Spleen (tissue), 11 donors: ENCODE measurements at regions not wholly inside any gene's neighbourhood (a gene's known extent, or its start where the extent isn't known, plus 50 kb on each side); places are given as distances from the start of the nearest gene placed in this dataset.
A peak's percentile ranks its signal among the peaks of the same experiment; 100 is the strongest.

Experiments used
- DNase-seq: peaks from one replicate; pipeline ENCODE4 v3.0.0-alpha.2; 2020
- H3K27ac ChIP-seq, 8 donors: fragments of 200-600 bp; sonication (generic) in 7 of 8; 1 replicate in 4 of 8; 2 replicates in 4 of 8; pipeline versions ENCODE4 v1.5.0 to v1.8.0; 2016 to 2021; ENCODE audit warnings: inconsistent platforms in 4 of 8, mild to moderate bottlenecking in 4 of 8, moderate library complexity in 1 of 8
- H3K27me3 ChIP-seq, 7 donors: fragments of 200-600 bp; sonication (generic) in 6 of 7; replicated peaks in 1 of 7; 1 replicate in 4 of 7; 2 replicates in 3 of 7; pipeline versions ENCODE4 v1.5.0 to v1.8.0; 2016 to 2021; ENCODE audit warnings: inconsistent platforms in 3 of 7, mild to moderate bottlenecking in 1 of 7
- H3K36me3 ChIP-seq, 6 donors: fragments of 200-600 bp; sonication (generic) in 5 of 6; 1 replicate in 4 of 6; 2 replicates in 2 of 6; pipeline versions ENCODE4 v1.5.0 to v1.8.0; 2016 to 2021; ENCODE audit warnings: inconsistent platforms in 2 of 6
- H3K4me1 ChIP-seq, 6 donors: fragments of 200-600 bp; sonication (generic) in 5 of 6; 1 replicate in 3 of 6; 2 replicates in 3 of 6; pipeline versions ENCODE4 v1.5.0 to v1.8.0; 2016 to 2021; ENCODE audit warnings: inconsistent platforms in 3 of 6
- H3K4me3 ChIP-seq, 8 donors: fragments of 200-600 bp; sonication (generic) in 7 of 8; 1 replicate in 4 of 8; 2 replicates in 4 of 8; pipeline versions ENCODE4 v1.5.0 to v1.8.0; 2016 to 2021; ENCODE audit warnings: inconsistent platforms in 4 of 8, mild to moderate bottlenecking in 4 of 8, moderate library complexity in 2 of 8
- H3K9me3 ChIP-seq, 8 donors: fragments of 200-600 bp; sonication (generic) in 7 of 8; 1 replicate in 4 of 8; 2 replicates in 4 of 8; pipeline versions ENCODE4 v1.5.0 to v1.8.0; 2016 to 2021; ENCODE audit warnings: inconsistent platforms in 4 of 8
- CTCF ChIP-seq, 11 experiments: fragments of 200-600 bp in 7 of 11; fragments of 450-650 bp in 4 of 11; sonication (generic) in 4 of 11; IDR thresholded peaks in 8 of 11; conservative IDR thresholded peaks in 3 of 11; 1 replicate in 7 of 11; 2 replicates in 4 of 11; pipeline versions ENCODE4 v1.4.0 to v1.8.0; 2016 to 2021; ENCODE audit warnings: antibody characterized with exemption in 11 of 11, inconsistent platforms in 4 of 11, mild to moderate bottlenecking in 1 of 11
- POLR2A ChIP-seq, 3 donors: fragments of 450-650 bp; IDR thresholded peaks; one replicate each; pipeline ENCODE4 v1.5.1; 2017; ENCODE audit warnings: antibody characterized with exemption in 3 of 3, mild to moderate bottlenecking in 1 of 3
- POLR2AphosphoS5 ChIP-seq, 3 donors: sonication (generic); formaldehyde crosslinking; IDR thresholded peaks; one replicate each; pipeline ENCODE4 v1.5.1; 2017; ENCODE audit warnings: antibody characterized with exemption in 3 of 3
- WGBS, 5 donors: extraction: QIAGEN DNeasy Blood & Tissue Kit in 3 of 5; methylation state at CpG; one replicate each; pipeline versions ENCODE4 v1.1.5 to v1.1.7; 2013 to 2018; 5-methylcytosine and 5-hydroxymethylcytosine counted together
- intact Hi-C: fragments of 100-400 bp; cut with DNase I; formaldehyde crosslinking; loops from one replicate; pipeline ENCODE4 v1.15.0; 2023; ENCODE audit warnings: low total_unique reads
- donor health status: healthy with polysubstance abuse.
- donor health status: DM: no; HTN: no; CAD: no; lungs with moderate emphysema.
- donor health status: DM: no; HTN: no; CAD: no.
- donor health status: Bipolar disorder and iron deficiency.
- donor health status: healthy.
- donor health status: DM: no; HTN: no; CAD: no.
- donor health status: DM: yes; HTN: yes; CAD: no.

DNA sequence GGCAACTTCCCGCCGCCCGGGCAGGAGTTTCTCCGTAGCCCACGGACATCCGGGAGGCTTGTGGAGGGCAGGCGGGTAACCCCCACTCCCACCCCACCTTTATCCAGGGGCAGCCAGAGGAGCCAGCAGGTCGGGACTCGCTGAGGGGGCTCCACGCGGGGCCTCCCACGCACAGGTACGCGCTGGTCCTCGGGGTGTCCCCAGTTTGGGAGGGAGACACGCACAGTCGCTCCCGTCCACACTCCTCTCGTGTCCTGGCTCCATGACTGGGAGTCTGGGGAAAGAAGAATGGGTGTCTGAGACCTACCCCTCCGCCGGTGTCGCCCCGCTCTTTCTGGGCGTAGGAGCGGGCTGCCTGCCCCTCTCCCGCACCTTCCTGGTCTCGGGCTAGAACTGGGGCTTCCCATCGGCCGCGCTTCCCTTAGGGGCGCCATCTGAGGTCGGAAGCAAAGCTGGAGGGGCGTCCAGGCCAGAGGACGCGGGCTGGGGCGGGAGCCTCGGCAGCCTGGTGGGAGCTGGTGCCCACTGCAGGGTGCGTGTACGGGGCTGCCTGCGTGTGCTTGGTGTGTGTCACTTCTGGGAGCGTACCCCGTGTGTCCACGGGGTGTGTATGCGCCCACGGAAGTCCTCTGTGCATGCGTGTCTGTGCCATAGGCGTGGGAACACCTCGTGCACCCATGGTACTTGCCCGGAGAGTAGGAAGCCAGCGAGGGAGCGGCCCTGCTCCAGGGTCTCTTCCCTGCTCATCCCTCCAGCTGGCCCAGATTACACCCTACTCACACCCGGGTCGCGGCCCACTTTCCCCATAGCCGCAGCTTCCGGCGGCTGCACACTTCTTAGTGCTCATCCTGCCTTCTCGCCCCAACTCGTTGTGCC is 73.0 kb upstream of the LEP start:
- 4 to 6% (median 6%) methylated on average over 28 to 59 of the region's 59 CpGs for WGBS, 5 donors
- Histone ChIP-seq H3K9me3 (no peaks in the 10 kb centered on the region), H3K4me3 (peak overlapping the region in 7 of 8 donors; percentile 34 to 71 (median 44)), H3K27me3 (peaks cover 10 to 86% (median 50%) of the 10 kb centered on the region in 7 donors), H3K36me3 (no peaks in the 10 kb centered on the region), H3K4me1 (peaks cover 0 to 32% (median 28%) of the 10 kb centered on the region in 6 donors), H3K27ac (no peak overlapping the region)
- no peak for DNase-seq
- TF ChIP-seq POLR2A (IDR thresholded peaks at IDR 0.05) (no peak), CTCF (IDR thresholded peaks at IDR 0.05 in 8 of 11, conservative IDR thresholded peaks at IDR 0.05 in 3 of 11) (no peak), POLR2AphosphoS5 (IDR thresholded peaks at IDR 0.05) (no peak)
- intact Hi-C loops: no loop called here

DNA sequence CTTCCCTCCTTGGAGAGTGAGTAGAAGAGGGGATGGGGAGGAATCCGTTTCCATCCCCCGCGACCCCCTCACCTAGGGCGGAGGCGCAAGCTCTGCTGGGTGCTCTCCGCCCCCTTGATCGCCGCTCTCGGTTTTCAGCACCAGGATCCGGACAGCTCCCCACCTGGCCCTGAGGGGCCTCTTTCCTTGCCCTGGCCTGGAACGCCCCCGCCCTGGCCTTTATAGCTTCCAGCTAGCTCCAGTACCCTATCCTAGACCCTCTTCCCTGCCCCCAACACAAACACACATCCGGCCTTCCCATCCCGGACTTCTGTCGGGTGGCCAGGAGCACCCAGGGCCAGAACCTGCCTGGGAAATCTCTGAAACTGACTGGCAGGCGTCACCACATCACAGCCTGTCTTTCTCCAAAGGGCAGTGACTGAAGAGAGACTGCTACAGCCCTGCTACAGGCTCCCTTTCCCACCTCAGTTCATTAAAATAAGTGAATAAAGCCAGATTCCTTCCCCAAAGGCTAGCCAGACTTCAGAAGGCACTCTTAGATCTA is 72.3 kb upstream of the LEP start:
- TF ChIP-seq CTCF (IDR thresholded peaks at IDR 0.05 in 8 of 11, conservative IDR thresholded peaks at IDR 0.05 in 3 of 11) (no peak), POLR2A (IDR thresholded peaks at IDR 0.05) (no peak), POLR2AphosphoS5 (IDR thresholded peaks at IDR 0.05) (no peak)
- no peak overlapping the region for H3K27ac ChIP-seq

GRCh38 chr7:128170461-128170860 is 70.6 kb upstream of the LEP start:
- TF ChIP-seq POLR2A (IDR thresholded peaks at IDR 0.05): no peak
- no peak for TF ChIP-seq POLR2AphosphoS5 (IDR thresholded peaks at IDR 0.05)
- no peak for TF ChIP-seq CTCF (IDR thresholded peaks at IDR 0.05 in 8 of 11, conservative IDR thresholded peaks at IDR 0.05 in 3 of 11)
- H3K36me3 ChIP-seq: no peaks in the 10 kb centered on the region
- H3K27ac ChIP-seq: no peak overlapping the region
- DNase-seq: no peak
- intact Hi-C loops: no loop called here
- WGBS, 5 donors: 67 to 83% (median 74%) methylated on average over 1 of the region's 1 CpG; no CpG with 5 or more reads in 1 of the 5 donors
- H3K27me3 ChIP-seq: peaks cover 10 to 62% (median 39%) of the 10 kb centered on the region in 7 donors
- peaks cover 0 to 43% (median 32%) of the 10 kb centered on the region in 6 donors for H3K4me1 ChIP-seq
- no peaks in the 10 kb centered on the region for H3K9me3 ChIP-seq
- no peak overlapping the region for H3K4me3 ChIP-seq

More for the DNA sequence above, 72.3 kb upstream of the LEP start:
- Histone ChIP-seq H3K4me1 (peaks cover 0 to 32% (median 28%) of the 10 kb centered on the region in 6 donors), H3K9me3 (no peaks in the 10 kb centered on the region), H3K27me3 (peaks cover 10 to 79% (median 50%) of the 10 kb centered on the region in 7 donors), H3K36me3 (no peaks in the 10 kb centered on the region), H3K4me3 (peak overlapping the region in 2 of 8 donors; percentile 44 to 71)
- WGBS, 5 donors: 7 to 13% (median 8%) methylated on average over 16 of the region's 16 CpGs
- DNase-seq: no peak
- intact Hi-C loops: no loop called here

DNA sequence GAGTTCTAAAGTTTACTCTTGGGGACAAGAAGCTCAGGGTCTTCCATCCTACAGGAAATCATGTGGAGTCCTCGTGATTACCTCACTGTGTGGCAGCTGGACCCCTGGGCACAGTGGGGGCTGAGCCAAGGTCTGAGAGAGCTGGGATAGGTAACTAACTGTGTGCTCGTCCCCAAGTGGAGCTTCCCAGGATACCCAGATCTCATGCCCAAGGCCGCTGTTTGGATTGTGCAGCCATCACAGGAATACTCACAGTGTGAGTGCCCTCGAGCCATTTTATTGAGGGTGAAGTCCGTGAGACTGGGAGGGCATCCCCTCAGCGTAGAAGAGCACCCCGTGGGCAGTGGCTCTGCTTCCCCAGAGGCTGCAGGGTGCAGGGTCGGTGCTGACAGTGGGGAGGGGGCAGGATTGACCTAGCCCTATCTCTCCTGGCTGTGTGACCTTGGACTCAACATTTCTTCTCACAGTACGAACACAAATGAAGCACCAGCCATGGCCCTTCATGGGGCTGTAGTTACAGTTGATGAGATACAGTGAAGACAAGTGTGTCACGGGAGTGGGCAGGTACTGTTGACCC is 69.6 kb upstream of the LEP start:
- peaks cover 10 to 52% (median 29%) of the 10 kb centered on the region in 7 donors for H3K27me3 ChIP-seq
- DNase-seq: no peak
- 71 to 82% (median 74%) methylated on average over 10 of the region's 10 CpGs for WGBS, 5 donors

More for the DNA sequence above, 69.6 kb upstream of the LEP start:
- Histone ChIP-seq H3K4me1 (peaks cover 0 to 36% (median 26%) of the 10 kb centered on the region in 6 donors), H3K4me3 (no peak overlapping the region), H3K27ac (no peak overlapping the region), H3K36me3 (no peaks in the 10 kb centered on the region), H3K9me3 (no peaks in the 10 kb centered on the region)
- TF ChIP-seq POLR2AphosphoS5 (IDR thresholded peaks at IDR 0.05): no peak
- TF ChIP-seq CTCF (IDR thresholded peaks at IDR 0.05 in 8 of 11, conservative IDR thresholded peaks at IDR 0.05 in 3 of 11): no peak
- intact Hi-C loops: no loop called here
